HG03108 (cell line): ENCODE measurements at regions not wholly inside any gene's neighbourhood (a gene's known extent, or its start where the extent isn't known, plus 50 kb on each side); places are given as distances from the start of the nearest gene placed in this dataset.
"Not testable (repeated sequence)": the region's sequence is repeated elsewhere in the genome, so short reads cannot be mapped to it uniquely, and the experiment has no call there.

ENCODE experiments used
- ATAC-seq: cut with Tn5 transposase; IDR thresholded peaks from one replicate; pipeline ENCODE4 v1.9.1; 2021; ENCODE audit warnings: moderate library complexity; ENCODE audit not compliant: unreplicated experiment

DNA sequence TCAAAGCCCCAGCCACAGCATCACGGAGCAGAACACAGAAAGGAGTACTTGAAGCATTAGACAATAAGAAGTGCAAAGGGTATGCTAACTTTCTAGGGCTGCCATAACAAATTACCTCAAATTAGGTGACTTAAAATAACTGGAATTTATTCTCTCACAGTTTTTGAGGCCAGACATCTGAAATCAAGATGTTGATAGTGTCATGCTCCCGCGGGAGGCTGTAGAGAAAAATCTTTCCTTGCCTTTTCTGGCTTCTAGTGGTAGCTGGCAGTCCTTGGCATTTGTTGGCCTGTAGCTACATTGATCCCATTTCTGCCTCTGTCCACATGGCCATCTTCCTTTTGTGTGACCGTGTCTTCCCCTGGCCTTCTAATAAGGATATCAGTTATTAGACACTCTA lies 51.9 kb upstream of the SPDL1 start:
- no peak for ATAC-seq

DNA sequence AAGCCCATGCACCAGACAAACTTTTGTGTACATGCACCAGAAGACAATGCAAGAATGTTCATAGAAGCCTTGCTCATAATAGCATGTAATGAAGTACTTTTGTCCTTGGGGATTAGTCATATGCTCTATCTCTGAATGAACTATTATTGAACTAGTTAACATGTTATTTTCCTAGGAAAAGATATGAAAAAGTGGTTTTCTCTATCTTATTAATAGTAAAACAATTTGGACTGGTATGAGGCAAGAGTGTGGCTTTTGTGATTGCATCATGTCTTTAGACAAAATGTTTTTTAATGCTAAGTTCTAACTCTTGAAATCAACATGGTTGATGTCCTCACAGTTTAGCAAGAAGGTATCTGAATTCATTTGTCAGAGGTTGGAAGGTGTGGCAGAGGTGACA lies 55.7 kb upstream of the SPDL1 start:
- no peak for ATAC-seq

DNA sequence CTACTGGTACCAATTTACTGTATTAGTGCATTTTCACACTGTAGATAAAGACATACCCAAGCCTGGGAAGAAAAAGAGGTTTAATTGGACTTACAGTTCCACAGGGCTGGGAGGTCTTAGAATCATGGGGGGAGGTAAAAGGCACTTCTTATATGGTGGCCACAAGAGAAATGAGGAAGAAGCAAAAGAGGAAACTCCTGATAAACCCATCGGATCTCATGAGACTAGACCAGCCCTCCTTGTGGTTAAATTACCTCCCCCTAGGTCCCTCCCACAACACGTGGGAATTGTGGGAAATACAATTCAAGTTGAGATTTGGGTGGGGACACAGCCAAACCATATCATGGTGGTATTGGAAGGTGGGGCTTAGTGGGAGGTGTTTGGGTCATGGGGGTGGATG lies 56.5 kb upstream of the SPDL1 start:
- ATAC-seq, result no peak

DNA sequence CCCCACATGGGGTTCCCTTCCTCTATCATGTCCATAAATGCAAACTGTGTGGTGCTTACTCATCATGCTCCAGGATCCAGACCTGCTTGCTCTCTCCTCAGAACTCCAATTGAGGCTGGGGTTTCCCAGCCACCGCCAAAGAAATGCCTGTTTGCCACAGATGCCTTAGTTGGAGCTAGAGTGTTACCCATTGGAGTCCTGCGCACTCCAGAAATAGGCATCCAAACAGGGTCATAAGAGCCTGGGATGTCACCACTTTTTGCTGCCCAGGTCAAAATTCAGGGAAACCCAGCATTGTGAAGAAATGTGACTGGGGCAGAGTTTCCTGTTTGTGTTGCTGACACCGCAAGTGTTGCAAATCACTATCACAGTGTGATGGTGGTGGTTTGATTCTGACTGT lies 60.7 kb upstream of the SPDL1 start:
- ATAC-seq, result no peak

DNA sequence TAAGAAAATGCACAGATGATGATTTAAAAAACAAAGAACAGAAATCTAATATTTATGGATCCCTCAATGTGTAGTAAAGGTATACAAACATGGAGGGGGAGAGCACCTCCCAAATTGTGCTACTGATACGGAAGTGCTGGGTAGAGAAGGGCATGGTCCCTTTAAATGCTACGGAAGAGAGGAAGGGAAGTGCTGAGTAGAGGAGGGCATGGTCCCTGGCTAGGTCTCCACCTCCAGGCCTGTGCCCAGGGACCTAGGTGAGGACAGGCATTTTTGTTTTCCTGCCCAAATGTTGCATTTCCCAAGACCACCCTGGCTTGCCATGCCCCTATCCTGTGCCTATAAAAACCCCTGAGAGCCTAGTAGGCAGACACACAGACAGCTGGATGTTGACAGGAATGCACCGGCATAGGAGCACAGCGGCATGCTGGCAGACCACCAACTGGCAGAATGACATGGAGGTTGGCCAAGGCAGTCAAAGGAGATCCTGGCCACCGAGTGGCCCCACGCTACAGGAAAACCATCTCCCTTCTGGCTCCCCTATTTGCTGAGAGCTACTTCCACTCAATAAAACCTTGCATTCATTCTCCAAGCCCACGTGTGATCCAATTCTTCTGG lies 62.1 kb upstream of the SPDL1 start:
- no peak for ATAC-seq

DNA sequence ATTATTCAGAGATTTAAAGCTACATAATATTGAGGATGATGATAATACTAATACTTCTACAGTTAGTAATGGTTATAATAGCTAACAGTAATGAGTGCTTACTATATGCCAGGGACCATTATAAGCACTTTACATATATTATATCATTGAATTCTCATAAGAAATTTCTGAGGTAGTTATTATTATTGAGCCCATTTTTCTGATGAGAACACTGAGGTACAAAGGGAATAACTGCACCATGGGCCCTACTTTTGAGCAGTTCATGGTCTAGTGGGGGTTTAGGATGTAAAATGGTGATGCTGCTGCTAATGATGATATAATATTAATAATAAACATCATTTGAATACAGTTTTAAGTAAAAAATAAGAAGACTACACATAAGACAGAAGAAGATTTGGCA lies 64.2 kb upstream of the SPDL1 start:
- no peak for ATAC-seq

DNA sequence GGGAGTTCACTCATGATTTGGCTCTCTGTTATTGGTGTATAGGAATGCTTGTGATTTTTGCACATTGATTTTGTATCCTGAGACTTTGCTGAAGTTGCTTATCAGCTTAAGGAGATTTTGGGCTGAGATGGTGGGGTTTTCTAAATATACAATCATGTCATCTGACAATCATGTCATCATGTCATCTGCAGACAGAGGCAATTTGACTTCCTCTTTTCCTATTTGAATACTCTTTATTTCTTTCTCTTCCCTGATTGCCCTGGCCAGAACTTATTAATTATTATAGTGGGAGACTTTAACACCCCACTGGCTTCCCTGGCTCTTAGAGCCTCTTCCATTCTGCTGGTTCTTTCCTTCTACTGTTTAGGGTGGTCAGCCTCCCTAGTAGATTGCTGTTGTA lies 64.8 kb upstream of the SPDL1 start:
- not testable (repeated sequence) for ATAC-seq

DNA sequence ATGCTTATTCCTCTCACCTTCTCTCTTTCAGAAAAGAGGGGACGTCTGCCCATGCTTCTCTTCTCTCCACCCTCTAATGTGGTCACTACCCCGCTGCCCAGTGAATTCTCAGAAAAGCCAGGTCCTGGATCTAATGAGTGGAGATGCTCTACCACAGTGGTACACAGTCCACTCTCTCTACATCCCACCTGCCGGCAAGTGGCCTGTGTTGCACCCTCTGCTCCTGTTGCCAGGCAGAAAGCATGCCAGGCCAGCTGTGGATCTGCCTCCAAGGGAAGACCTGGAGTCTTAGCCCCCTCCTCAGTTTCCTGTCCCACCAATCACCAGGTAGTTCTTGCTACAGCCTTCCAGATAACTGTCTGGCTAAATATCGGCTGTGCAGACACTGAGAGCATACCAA lies 71.2 kb upstream of the SPDL1 start:
- ATAC-seq, result no peak

DNA sequence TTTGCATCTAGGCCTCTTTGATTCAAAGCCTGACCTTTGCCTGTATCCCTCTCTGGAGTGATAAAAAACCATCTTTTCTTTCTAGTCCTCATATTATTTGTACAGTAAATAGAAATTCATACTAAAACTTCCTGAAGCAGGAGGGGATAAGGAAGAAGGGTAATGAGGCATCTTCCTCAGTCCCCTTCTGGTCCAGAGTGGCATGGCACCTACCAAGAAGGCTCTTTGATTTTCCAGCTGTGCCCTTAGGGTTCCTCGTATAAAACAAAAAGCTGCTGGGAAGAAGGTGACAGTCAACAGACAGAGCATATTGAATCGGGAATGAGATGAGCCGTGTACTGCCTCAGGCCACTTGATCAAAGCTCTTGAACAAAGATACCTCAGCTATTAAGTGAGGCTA lies 71.9 kb upstream of the SPDL1 start:
- ATAC-seq, result no peak

DNA sequence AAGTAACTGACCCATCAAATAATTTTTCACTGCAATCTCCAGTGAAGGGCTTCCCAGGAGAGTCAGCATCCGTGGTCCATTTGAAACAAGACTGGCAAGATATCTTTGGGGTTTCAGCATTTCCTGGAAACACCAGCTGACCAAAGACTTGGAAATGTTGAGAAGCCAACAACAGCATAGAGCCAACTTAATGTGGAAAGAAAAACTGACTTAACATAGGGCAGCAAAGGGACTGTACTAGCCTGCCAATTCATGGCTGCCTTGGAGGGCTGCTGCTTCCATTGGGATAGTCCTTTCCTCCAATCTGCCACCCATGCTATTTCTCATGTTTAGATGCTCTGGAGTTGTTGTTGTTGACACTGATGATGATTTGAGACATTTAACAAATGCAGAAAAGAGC lies 76.5 kb upstream of the SPDL1 start:
- ATAC-seq, result no peak

DNA sequence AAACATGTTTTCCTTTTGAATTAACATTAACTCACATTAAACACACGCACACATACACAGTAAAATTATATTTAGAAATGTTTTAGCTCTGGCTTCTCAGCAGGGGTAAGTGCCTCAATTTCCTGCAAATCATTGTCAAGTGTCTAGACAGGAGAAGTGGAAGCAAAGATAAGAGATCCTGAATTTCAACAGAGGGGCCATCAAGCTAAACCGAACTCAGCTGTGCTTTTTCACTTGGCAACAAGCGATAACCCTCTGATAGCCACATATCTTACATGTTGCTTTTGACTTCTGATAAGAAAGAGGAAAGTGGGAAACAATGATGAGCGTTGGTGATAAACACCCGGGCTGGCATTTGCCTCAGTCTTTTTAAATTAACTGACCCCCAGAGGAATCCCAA lies 79.7 kb upstream of the SPDL1 start:
- ATAC-seq, result no peak

DNA sequence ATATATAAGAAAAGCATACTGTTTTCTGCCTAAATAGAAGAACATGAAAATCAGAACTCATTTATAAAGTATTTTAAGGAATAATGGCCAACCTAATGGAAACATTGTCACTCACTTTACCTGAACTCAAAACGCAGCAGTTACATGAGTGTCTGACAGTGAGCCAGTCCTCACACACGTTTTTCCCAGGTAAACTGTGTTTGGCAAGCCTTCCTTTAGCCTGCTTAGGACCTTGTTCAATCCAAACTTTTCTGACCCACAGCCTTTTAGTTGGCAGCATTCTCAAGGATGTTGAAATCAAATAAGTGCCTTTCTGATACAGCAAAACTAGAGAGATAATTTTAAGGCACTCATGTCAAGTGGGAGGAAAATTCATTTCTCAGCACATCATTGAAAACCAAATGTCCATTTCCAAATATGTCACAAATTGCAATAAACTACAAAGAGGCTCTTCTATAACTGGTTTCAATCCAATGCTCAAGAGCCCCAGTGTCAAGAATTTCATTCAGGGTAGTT lies 83.5 kb upstream of the SPDL1 start:
- ATAC-seq, result no peak

DNA sequence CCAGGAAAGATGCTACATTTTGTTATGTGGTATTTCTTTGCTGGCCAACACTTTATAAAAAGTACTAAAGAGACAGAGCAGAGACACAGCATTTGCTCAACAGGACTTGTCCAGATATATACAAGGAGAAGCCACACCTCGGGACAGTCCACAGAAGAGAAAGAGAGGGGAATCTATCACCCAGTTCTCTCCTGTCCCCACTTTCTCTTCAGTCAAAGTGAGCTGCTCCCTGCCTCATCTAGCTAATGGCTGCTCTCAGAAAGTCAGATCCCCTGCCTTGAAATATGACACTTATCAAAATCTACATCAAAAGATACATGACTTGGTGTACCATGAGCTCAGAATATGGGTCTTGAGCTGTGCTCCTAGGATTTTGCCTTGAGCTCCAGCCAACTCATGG lies 86.7 kb upstream of the SPDL1 start:
- no peak for ATAC-seq

DNA sequence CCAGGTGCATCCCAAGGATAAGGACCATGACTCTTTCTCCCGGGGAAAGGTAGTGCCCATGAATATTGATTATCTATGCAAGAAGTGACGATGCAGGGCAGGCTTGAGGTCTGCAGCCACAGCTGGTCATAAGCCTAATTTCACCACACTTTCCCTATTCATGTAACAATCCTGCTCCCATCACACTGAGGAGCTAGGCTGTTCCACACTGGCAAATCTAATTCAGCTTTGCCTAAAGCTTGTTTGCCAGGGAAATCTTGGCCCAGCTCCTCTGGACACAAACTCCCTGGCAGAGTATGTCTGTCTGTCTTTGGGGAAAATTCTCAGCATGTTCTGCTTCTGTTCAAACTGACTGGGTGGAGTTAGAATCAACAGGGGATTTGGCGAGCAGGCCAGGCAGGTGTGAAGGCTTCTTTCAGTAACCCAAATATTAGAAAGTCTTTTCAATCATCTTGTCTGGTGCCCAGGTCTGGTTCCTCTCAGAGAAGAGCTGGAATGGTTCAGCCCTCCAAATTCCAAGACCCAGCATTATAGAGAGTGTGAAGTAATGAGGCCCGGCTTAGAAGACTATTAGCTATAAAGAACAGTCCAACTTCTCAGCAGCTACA lies 88.5 kb upstream of the SPDL1 start:
- ATAC-seq, result no peak

DNA sequence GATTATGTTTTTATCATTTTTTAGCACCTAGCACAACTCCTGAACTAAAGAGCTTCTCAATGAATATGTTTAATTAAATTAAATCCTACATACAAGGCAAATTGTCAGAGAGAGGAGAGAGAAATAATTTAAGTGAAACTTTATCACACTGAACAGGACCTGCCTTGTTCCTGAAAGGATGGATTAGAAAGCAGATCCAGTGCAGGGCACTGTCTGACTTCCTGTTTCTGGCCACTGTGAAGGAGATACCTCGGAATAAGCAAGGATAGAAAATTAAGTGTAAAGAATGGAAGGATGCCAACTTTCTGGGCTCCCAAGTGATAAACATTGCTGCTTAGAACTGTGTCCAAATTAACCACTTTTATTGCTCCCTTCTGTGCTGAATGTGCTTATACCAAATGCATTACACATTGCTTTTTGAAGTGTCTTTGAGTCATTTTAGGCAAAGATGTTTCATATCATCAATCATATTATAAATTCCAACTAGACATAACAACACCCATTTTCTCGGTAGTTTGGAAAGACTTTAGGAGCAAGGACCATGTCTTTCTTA lies 89.1 kb upstream of the SPDL1 start:
- ATAC-seq, result no peak

DNA sequence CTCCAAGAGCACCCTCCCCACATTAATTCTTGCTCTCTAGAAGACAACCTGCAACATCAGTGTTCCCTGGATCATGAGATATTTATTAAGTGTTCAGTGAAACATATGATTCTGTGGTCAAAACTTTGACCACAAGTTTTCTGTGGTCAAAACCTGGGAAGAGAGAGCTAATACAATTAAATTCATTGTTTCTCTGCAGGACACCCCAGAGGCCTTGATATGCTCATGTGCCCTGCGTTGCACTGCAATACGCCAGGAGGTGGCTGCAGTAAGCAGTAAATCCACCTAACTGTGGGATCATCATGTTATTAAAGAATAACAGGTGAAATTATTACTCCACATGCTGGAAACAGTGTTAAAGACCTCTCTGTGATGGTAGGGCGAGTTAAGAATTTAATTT lies 109.3 kb upstream of the SPDL1 start:
- no peak for ATAC-seq

DNA sequence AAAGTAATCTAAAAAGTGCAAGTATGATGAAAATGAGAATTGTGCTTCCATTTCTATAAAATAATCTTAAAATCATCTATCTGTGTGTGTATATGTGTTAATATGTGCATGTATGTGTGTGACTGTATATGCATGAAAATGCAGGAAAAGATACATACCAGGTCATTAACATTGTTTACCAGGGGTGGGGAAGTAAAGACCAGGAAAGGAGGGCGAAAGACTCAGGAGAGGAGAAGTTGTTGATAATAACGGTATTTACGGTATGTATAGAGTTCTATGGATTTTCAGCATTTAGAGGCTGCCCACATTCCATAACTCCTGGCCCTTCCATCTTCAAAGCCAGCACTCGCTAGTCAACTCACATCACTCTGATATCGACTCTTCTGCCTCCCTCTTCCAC lies 111.0 kb upstream of the SPDL1 start:
- no peak for ATAC-seq

DNA sequence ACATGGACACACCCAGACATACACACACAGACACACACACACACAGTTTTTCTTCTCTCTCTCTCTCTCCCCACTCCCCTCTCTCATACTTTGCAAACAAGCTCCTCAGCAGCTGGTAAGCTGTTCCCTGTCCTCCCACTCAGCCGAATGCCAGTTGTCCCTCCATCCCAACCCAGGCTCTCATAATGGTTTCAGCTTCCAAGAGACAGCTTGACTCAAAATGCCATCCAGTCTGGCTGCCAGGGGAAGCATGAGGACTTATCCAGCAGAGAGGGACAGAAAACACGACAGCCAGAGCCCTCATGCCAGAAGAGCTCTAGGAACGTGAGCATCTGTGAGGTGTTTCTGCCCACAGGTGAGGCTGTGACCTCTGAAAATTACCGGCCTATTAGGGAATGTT lies 112.6 kb upstream of the SPDL1 start:
- no peak for ATAC-seq

DNA sequence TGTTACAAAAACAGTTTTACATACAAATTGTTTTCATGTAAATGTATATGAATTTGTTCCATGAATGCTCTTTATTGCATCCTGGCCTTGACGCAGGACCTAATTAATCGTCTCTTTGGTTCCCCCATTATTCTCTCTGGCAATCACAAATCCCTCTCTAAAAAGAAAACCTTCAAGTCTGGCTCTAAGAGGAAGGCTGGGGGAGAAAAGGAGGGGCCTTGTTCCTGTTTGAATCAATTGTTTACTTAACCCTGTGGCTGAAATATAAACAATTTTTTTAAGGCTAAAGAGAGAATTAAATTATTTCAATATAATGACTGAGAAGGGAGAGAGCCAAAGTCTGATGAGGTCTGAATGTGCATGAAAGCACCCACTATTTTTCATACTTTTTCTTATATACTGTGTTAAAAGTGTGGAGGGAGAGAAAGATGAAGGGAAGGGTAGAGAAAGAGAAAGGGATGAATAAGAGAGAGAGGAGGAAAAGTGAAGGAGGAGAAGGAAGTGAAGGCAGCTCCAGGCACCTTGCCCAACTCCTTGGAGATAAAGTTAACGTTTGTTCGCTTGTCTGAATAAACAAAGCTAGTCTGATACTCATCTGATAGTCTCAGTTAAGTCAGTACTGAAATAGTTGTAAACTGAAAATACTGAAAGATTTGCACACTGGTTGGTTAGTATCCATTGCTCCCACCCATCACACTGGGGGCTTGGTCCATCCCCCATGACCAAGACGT lies 116.4 kb upstream of the SPDL1 start:
- ATAC-seq, result no peak

DNA sequence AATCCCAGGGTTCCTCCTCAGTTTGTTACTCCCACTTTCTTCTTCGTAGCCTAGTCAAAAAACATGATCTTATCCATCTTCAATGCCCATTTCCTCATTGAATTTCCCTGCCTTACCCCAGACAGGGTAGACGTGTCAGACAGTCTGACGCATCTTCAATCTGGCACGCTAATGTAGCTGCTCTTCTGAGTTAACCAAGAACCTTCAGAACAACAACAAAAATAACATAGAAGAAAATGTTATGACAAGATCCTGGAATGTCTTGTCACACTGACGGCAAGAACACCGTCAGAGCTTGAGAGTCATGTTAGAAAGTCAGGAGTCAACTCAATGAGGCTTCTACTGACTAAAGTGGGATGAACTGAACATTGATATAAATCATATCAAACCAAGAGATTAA lies 122.7 kb upstream of the SPDL1 start:
- ATAC-seq, result no peak

DNA sequence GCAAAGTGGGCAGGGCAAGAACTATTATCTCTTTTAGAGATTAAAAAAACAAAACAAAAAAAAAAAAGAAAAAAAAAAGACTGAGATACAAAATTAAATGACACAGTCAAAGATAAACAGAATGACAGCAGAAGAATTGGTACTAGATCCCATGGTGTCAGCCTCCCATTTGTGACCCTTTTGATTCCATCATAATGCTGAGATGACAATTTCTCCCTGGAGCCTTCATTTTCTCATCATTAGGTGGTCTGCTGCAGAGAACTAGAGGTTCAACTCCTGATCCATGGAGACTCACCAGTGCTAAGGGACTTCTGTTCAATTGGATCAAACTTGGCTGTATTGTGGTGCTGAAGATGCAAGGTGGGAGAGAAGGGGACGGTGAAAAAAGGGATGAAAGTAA lies 123.5 kb upstream of the SPDL1 start:
- no peak for ATAC-seq

DNA sequence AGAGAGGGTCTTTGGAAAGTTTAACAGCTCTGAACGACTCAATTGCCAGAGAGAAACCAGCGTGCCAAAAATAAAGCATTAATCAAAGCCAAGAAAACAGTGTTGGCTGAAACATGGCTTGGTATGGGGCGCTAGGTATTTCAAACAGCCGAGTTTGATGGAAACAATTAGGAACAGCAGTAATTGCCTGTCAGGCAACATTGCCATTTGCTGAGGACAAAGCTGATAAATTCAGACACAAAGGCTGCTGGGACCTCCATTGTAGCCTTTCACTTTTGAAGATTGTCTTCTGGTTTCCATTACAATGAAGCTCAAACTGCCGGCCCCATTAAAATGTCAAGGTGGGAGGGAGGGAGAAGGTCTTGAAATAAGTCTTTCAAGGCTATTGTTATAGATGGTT lies 125.4 kb upstream of the SPDL1 start:
- ATAC-seq, result no peak
